Endodermal cell (in vitro differentiated cells): ENCODE measurements at regions not wholly inside any gene's neighbourhood (a gene's known extent, or its start where the extent isn't known, plus 50 kb on each side); places are given as distances from the start of the nearest gene placed in this dataset.

Source experiments
- DNase-seq: peaks from one replicate; pipeline ENCODE4 v3.0.0-alpha.2; 2017
- H3K27ac ChIP-seq: 2 replicates; pipeline ENCODE4 v1.5.1; 2013; ENCODE audit warnings: mild to moderate bottlenecking, low read depth, low read length, moderate library complexity
- H3K27me3 ChIP-seq: 2 replicates; pipeline ENCODE4 v1.6.1; 2013; ENCODE audit warnings: mild to moderate bottlenecking, low read length, moderate library complexity; ENCODE audit not compliant: insufficient read depth, control insufficient read depth, poor library complexity, severe bottlenecking
- H3K36me3 ChIP-seq: 2 replicates; pipeline ENCODE4 v1.7.0; 2013; ENCODE audit warnings: mild to moderate bottlenecking, low read length, moderate library complexity; ENCODE audit not compliant: control insufficient read depth, insufficient read depth
- H3K4me1 ChIP-seq: one replicate; pipeline ENCODE4 v1.7.0; 2013; ENCODE audit warnings: low read length; ENCODE audit not compliant: control insufficient read depth, insufficient read depth
- H3K4me3 ChIP-seq: 2 replicates; pipeline ENCODE4 v1.5.1; 2013; ENCODE audit warnings: mild to moderate bottlenecking, low read length, moderate library complexity
- H3K9ac ChIP-seq: 2 replicates; pipeline ENCODE4 v1.6.1; 2013; ENCODE audit warnings: mild to moderate bottlenecking, low read length, moderate library complexity; ENCODE audit not compliant: poor library complexity, severe bottlenecking; ENCODE audit errors: extremely low read depth
- H3K9me3 ChIP-seq: 2 replicates; pipeline ENCODE4 v1.6.1; 2013; ENCODE audit warnings: mild to moderate bottlenecking, low read length, moderate library complexity; ENCODE audit not compliant: control insufficient read depth
- H3K27ac Mint-ChIP-seq: 2 replicates; pipeline ENCODE4 v1.8.0; 2020; ENCODE audit warnings: mixed read lengths
- H3K27me3 Mint-ChIP-seq: 2 replicates; pipeline ENCODE4 v1.8.0; 2021; ENCODE audit warnings: mild to moderate bottlenecking, mixed read lengths; ENCODE audit not compliant: insufficient read depth
- H3K36me3 Mint-ChIP-seq: 2 replicates; pipeline ENCODE4 v1.8.0; 2020; ENCODE audit warnings: low read depth, mixed read lengths
- H3K4me1 Mint-ChIP-seq: 2 replicates; pipeline ENCODE4 v1.8.0; 2020; ENCODE audit warnings: mixed read lengths
- H3K4me3 Mint-ChIP-seq: 2 replicates; pipeline ENCODE4 v1.8.0; 2020; ENCODE audit warnings: mild to moderate bottlenecking, moderate library complexity, mixed read lengths
- H3K9me3 Mint-ChIP-seq: 2 replicates; pipeline ENCODE4 v1.8.0; 2020; ENCODE audit warnings: mild to moderate bottlenecking, mixed read lengths
- CTCF ChIP-seq: fragments of 200-600 bp; sonication (generic); conservative IDR thresholded peaks from 2 replicates; pipeline ENCODE4 v1.5.0; 2021; ENCODE audit warnings: antibody characterized with exemption, mild to moderate bottlenecking
- WGBS, 2 experiments: methylation state at CpG; one replicate each; pipeline versions ENCODE4 v1.1.5 to v1.1.7; 2013; ENCODE audit warnings: missing lambda C conversion rate in 2 of 2, mixed read lengths in 1 of 2; ENCODE audit not compliant: insufficient coverage in 1 of 2, insufficient read length in 1 of 2; 5-methylcytosine and 5-hydroxymethylcytosine counted together

GRCh38 chr4:126271292-126271691, 956.5 kb downstream of the FAT4 start:
- H3K9ac ChIP-seq, result no peak overlapping the region
- no peaks in the 10 kb centered on the region for H3K36me3 Mint-ChIP-seq

GRCh38 chr4:126273746-126274145, 959.0 kb downstream of the FAT4 start:
- H3K4me1 ChIP-seq, result no peaks in the 10 kb centered on the region
- no peak overlapping the region for H3K27ac Mint-ChIP-seq
- whole genome bisulfite sequencing, 2 experiments, result 83% methylated on average over 2 of the region's 2 CpGs; no CpG with 5 or more reads in 1 of the 2 experiments
- no peak overlapping the region for H3K4me3 ChIP-seq
- H3K27me3 ChIP-seq, result no peaks in the 10 kb centered on the region
- TF ChIP-seq CTCF, result no peak
- H3K27me3 Mint-ChIP-seq, result no peaks in the 10 kb centered on the region
- no peaks in the 10 kb centered on the region for H3K9me3 ChIP-seq
- H3K9ac ChIP-seq, result no peak overlapping the region
- H3K36me3 Mint-ChIP-seq, result no peaks in the 10 kb centered on the region
- no peak overlapping the region for H3K27ac ChIP-seq
- H3K4me3 Mint-ChIP-seq, result no peak overlapping the region
- DNase-seq, result no peak
- H3K36me3 ChIP-seq, result no peaks in the 10 kb centered on the region
- no peaks in the 10 kb centered on the region for H3K9me3 Mint-ChIP-seq
- H3K4me1 Mint-ChIP-seq, result no peaks in the 10 kb centered on the region

More at GRCh38 chr4:126271292-126271691, 956.5 kb downstream of the FAT4 start:
- H3K27ac ChIP-seq, result no peak overlapping the region
- no peak overlapping the region for H3K27ac Mint-ChIP-seq
- no peaks in the 10 kb centered on the region for H3K9me3 Mint-ChIP-seq
- H3K27me3 Mint-ChIP-seq, result no peaks in the 10 kb centered on the region
- H3K4me3 Mint-ChIP-seq, result no peak overlapping the region
- no peak for TF ChIP-seq CTCF
- H3K27me3 ChIP-seq, result no peaks in the 10 kb centered on the region
- H3K4me1 Mint-ChIP-seq, result no peaks in the 10 kb centered on the region
- H3K4me3 ChIP-seq, result no peak overlapping the region
- WGBS, 2 experiments, result 93 to 100% methylated on average over 1 of the region's 1 CpG
- no peak for DNase-seq
- H3K36me3 ChIP-seq, result no peaks in the 10 kb centered on the region
- no peaks in the 10 kb centered on the region for H3K9me3 ChIP-seq
- H3K4me1 ChIP-seq, result no peaks in the 10 kb centered on the region

- H3K27me3 ChIP-seq, result no peaks in the 10 kb centered on the region
- 81% methylated on average over 1 of the region's 1 CpG; no CpG with 5 or more reads in 1 of the 2 experiments for WGBS, 2 experiments
- Mint-ChIP-seq H3K36me3 (no peaks in the 10 kb centered on the region), H3K9me3 (no peaks in the 10 kb centered on the region), H3K4me3 (no peak overlapping the region), H3K4me1 (no peaks in the 10 kb centered on the region), H3K27ac (no peak overlapping the region), H3K27me3 (no peaks in the 10 kb centered on the region)
- H3K36me3 ChIP-seq, result no peaks in the 10 kb centered on the region
- no peaks in the 10 kb centered on the region for H3K9me3 ChIP-seq
- no peak for DNase-seq
- no peak overlapping the region for H3K27ac ChIP-seq
- no peak for TF ChIP-seq CTCF
- H3K4me3 ChIP-seq, result no peak overlapping the region
- H3K4me1 ChIP-seq, result no peaks in the 10 kb centered on the region
- H3K9ac ChIP-seq, result no peak overlapping the region
Measured at GRCh38 chr4:126291886-126292285, 977.1 kb downstream of the FAT4 start.
